NCI-H1436 (cell line): ENCODE measurements at regions not wholly inside any gene's neighbourhood (a gene's known extent, or its start where the extent isn't known, plus 50 kb on each side); places are given as distances from the start of the nearest gene placed in this dataset.
"Not testable (repeated sequence)": the region's sequence is repeated elsewhere in the genome, so short reads cannot be mapped to it uniquely, and the experiment has no call there.

Experiments
- DNase-seq: peaks from one replicate; lab custom pipeline; 2025; lab: John Stamatoyannopoulos, UW

DNA sequence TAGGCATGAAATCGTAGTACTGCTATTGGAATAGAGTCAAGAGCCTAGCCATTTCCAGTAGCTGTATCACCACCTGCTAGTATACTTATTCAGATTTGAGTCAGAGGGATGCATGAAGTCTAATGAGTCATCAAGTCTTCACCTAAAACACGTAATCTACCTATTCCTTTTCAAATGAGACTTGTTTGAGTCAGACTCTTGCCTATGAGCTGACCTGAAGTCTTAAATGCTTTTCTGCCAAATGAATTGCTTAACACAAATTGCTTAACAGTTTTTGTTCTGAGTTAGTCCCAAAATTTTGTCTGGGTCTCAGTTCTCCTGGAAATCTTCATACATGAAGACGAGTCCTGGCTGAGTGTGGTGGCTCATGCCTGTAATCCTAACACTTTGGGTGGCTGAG, 165.2 kb downstream of the GNAT3 start:
- no peak for DNase-seq

DNA sequence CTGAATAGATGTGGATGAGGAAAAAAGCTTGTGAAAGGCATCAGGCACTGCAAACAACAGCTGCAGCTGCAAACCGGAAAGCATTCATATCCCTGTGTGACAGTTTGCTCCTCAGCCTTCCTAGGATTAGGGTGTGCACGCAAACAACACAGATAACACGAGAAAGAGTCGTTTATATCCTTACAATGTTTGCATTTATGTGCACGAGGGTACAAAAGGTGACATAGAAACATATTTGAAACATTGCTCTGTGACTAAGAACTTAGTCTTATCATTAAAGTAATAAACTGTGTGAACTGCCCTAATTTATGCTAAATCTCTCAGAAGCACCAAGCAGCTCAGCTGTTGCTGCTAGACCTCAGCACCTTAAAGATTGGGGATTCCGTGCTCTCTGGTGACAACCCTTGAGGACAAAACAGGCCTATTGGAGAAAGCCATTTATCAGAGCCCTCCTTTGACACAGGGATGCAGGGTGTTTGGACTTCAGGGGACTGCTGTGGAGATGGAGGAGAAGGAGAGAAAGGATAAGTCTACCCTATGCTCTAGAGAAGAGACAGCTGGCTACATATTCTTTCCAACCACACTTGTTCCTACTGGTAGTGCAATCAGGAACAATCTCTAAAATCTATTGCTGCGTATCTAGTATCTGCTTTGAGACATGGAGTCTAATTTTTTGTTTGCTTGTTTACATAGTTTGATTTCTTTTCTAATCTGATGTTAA, 176.2 kb downstream of the GNAT3 start:
- DNase-seq, result no peak

DNA sequence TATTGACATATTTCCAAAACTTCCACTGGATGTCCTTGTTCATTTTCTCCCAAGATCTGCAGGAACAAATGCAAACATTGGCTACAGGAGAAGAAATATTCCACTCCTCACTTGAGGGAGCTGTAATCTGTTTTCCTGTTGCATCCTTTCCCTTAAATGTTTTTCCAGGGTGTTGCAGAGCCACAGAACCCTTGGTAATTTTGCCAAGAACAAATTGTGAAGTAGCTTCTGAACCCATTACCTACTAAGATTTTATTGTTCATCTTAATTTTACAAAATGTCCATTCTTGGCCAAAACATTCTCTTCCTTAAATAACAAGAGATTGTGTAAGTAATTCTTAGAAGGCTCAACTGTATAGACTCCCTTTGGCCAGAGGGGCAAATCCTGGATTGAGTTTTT, 177.0 kb downstream of the GNAT3 start:
- no peak for DNase-seq

DNA sequence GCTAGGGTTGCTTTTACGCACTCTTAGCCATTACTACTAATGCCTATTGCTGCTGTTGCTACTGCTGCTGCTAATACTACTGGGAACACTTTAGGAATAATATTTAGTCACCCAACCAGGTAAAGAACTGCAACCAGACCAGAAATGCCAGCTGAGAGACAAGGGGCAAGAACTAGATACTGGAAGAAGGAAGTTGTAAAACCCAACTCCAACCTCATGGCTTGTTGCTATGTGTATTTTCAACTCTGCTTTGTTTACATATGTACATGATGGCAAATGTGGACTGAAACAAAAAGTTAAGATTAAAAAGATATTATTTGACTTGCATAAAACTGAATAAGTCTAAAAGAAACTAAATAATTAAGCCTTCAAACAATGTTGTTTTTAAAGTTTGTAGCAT, 177.7 kb downstream of the GNAT3 start:
- DNase-seq, result no peak

DNA sequence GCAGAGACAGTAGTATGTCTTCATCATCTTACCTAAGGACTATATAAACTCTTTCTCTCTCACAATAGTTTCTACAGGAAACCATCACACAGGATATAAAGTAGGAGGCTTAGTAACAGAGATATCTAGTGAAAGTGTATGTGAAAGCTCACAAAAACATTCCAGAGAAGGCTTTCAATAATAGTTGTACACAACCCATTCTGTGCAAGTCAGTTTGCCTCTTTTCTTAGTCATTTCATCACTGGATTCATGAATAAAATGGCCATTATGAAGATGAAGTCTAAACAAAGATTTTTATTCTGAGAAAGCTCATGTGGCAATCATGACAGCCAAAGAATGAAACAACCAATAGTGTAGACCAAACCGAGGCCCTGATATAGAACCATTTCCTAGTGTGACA, 178.8 kb downstream of the GNAT3 start:
- no peak for DNase-seq

DNA sequence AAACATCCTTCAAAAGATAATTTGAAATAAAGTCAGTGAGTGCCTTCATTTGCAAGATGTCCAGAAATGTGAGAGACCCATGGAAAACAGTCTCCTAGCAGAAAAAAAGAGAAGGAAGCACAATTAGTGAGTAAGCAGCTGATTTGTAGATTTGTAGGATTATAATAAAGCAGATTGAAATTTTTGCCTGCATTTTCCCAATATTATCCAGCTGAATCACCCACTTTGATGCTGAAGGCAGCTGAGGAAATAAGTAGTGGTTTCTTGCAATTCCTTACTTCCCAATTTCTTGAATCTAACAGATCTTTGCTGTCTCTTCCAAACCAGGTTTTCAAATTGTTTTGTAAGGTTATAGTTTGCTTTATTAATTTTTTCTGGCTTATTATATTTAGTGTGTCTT, 181.4 kb downstream of the GNAT3 start:
- no peak for DNase-seq

DNA sequence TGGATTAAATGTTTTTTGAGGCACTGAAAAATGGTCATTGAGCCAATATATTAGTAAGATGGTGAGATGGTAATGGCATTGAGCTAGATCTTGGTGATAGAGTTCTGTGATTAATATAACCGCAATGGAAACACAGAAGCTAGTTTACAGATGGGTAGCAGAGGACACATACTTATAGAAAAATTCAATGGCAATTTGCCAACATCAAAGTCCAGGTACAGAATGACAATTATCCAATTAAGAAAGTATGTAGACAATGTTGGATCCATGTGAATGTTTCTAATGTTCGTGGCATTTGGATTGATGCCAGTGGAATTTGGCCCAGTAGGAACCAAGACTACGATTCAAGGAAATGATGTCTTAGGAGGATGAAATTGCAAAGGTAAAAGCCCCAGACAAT, 187.8 kb downstream of the GNAT3 start:
- DNase-seq, result no peak

DNA sequence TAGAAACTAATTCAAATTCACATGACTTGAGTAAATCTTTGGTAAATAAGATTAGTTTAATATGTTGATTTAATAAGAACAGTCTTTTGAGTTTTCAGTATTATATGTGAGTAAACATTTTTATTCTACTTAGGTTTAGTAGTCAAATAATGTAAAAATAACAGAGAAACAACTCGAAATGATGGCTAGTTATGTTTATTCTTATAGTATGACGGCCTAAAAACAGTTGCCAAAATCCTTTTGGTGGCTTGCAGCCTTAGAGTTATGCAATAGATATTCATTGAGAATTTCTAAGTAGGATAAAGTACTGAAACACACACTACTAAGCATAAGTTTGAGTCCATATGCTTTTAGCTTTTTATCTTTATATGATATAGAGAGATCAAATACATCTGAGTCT, 184.8 kb downstream of the GNAI1 start:
- no peak for DNase-seq

DNA sequence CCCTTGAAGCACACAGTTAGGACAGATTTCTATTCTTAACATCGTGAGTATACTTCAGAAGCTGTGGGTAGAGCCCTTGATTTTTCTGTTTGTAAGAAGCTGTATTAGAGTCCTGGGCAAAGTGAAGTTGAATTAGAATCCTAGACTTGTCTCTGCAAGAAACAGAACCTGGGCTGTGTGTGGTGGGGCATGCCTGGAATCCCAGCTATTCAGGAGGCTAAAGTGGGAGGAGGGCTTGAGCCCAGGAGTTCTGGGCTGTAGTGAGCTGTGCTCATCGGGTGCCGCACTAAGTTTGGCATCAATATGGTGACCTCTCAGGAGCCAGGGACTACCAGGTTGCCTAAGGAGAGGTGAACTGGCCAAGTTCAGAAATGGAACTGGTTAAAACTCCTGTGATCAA, 183.4 kb downstream of the GNAI1 start:
- no peak for DNase-seq

DNA sequence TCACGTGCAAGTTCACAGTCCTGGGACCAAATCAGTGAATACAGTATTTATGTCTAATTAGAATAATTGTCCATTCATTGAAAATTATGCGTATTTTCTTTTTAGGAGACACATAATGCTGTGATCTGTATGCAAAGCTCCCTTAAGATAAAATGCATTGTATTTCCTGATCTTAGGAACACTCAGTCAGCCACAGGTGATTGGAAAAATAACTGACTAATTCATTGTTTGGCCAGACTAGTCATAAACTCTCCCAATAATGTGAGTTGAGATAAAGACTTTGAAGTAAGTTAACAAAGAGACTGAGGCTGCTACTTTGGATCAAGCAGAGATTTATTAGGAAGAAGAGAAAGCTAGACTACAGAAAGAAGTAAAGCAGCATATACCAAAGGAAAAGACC, 182.2 kb downstream of the GNAI1 start:
- no peak for DNase-seq

DNA sequence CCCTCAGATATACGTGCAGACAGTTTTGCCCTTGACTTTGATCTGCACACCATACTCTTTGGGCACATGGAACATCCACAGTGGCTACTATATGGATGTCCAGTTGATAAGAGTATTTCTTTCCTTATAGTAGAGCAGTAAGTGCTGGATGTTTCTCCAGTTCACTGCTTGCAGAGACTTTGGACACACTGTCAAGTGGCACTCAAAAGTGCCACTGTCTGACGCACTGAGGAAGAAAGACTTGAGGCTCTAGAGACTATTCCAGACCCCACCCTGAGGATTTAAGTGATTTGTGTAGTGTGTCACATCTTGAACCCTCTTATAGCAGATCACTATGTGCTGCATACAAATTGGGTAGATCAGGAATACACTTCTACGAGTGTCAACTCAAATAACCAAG, 179.1 kb downstream of the GNAI1 start:
- no peak for DNase-seq

DNA sequence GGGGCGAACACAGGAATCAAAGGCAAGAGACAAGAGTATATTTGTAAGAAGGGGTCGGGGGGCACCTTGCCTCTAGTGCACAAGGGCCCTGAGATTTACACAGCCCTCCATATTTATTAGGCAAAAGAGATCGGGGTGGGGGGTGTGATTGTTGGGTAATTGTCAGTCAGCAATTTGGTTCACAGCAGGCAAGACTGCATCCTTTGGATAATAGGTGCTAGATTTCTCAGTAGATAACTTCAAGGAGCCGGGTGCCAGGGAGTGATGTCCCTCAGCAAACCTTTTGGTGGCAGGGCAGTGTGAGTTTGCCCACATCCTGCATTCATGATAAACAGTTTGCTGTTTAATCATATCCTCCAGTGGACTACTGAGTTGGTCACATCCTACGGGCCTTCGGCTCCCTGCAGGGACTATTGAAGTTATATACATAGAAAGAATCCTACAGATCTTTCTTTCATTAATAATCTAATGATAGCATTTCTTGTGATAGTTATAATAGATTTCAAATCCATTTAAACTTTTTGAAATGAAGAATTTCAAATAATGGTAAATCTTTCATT, 178.5 kb downstream of the GNAI1 start:
- DNase-seq, result no peak

DNA sequence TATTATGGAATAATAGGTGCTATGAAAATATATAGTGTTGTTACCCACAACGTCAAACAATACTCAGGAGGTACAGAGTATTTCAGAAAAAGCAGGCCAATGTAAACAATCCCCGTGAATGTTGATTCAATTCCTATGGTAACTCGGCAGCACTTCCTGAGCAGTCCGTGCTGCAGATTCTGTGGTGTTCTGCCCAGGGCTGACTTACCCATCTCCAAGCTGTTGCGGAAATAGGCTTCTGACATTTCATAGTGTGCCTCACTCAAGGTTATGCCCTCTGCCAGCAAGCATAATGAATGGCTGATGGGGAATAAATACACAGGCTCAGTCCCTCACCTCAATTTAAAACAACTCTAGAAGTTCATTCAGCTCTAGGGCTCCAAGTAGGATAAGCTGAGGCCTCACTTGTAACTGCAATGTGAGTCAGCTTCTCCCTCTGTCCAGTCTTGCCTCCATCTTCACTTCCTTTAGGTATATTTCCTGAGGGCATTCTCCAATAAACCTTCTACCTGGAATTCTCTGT, 177.6 kb downstream of the GNAI1 start:
- DNase-seq, result no peak

DNA sequence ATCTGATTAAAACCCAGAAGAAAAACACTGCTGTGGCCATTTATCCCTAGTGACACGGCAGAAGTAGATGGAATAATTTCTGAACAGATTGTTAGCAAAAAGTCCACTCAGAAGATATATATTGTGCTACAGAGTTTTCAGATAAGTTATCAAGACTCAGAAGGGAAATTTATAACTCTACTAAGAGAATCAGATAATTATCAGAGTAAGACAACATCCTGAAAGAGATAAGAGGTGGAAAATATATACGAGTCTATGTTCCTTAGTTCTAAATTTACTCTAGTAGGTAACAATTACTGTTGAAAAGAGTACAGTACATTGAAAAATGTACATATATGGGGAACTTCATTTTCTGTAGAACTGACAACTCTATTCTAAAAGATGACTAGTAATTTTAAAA, 176.7 kb downstream of the GNAI1 start:
- no peak for DNase-seq

DNA sequence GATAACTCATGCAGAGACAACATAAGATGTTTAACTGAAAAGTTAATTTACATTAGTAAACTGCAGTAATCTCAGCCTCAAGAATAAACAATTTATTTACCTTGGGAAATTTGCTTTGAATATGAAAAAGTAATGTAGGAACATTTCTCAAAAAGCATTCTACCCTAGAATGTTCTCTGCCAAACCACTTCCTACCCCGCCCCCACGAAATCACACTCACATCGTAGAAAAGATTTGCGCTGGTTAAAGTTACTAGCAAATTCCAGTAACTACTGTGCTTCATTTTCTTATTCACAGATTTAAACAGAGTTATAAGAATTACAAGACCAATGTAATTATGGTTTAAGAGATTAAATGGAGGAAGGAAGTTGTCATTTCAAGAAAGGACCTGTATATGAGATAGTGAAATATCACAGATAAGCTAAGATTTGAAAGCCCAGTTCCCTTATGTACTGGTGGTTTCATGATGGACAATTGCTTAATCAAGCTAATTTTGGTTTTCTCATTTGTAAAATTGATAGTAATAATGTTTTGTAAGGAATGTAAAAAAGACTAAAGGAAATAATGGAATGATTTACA, 175.4 kb downstream of the GNAI1 start:
- no peak for DNase-seq

DNA sequence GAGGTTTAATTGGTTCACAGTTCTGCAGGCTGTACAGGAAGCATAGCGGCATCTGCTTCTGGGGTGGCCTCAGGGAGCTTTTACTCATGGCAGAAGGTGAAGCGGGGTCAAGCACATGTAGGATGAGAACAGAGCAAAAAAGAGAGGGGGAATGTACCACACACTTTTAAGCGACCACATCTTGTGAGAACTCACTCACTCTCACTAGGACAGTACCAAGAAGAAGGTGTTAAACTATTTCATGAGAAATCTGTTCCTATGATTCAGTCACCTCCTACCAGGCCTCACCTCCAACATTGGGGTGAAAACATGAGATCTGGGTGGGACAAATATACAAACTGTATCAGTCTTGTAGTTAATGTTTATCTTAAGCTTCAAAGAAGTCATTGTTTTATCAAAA, 174.7 kb downstream of the GNAI1 start:
- no peak for DNase-seq

DNA sequence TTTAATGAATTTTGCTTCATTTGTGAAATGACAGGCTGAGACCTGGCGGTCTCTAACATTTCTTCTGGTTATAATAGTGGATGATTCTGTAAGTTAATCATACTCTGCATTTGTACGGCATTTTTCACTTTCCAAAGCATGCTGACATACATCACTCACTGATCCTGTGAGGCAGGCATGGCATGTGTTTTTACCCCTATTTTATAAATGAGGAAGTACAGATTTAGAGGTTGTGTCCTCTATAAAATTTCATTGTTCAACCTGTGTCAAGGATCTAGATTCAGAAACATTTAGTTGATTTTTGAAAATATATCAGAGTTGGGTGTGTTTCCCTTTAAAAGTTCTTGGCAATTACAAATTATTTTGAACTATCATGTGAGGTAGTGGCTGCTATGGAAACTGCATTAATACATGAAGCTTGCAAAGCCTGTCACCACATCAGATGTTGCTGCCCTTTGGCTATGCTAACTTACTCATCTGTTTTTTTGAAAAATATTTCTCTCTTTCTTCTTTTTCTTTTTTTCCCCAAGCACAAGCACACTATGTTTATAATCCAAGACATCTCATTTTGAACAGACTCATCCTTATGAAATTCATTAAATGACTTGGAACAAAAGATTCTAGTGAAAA, 172.7 kb downstream of the GNAI1 start:
- no peak for DNase-seq

DNA sequence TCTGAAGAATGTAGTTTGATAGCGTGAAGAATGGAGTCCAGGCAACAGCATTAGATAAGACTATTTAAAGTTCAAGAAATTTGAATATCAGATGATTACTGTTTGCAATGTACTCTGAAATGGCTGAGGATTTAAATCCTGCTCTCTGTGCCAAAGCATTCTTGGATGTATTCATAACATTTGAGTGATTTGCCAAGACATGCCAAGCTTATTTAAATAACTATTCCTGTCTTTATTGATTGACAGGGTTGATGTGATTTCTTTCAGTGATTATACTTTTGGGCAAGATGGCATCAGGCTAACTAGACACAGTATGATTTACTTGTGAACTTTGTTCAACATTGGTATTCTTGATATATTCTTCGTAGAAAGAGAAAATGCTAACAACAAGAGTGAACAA, 168.7 kb downstream of the GNAI1 start:
- DNase-seq, result no peak

DNA sequence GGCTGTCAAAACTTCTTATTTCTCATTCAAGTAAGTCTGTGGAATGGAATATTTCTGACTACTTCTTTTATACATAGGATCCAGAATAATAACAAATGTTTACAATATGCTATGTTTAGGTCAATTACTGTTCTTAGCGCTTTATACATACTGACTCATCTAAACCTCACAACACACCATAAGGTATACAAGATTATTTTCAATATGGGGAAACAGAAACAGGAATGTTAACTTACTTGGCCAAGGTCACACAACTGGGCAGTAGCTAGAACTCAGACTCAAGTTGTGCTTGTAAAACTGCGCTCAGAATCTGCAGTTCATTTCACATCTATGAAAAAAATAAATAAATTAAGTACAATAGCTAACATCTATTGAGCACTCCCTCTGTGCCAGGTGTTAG, 168.0 kb downstream of the GNAI1 start:
- DNase-seq, result no peak

DNA sequence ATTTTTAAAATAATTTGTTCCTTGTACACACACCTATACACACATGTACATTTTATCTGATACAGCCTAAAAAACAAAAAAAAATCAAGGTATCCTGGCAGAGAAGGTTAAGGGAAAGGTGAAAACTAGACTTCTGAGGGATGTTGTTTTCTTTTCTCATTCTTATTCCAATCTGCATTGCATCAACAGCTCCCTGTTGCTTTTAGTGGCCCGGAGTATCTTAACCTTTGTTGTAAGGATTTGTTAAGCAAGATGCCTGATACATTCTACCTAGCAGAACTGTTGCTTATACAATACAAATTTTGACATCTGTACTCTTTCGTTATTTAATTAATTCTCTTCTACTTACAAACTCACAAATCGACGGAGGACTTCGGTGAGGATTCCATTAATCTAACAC, 167.4 kb downstream of the GNAI1 start:
- DNase-seq, result no peak

DNA sequence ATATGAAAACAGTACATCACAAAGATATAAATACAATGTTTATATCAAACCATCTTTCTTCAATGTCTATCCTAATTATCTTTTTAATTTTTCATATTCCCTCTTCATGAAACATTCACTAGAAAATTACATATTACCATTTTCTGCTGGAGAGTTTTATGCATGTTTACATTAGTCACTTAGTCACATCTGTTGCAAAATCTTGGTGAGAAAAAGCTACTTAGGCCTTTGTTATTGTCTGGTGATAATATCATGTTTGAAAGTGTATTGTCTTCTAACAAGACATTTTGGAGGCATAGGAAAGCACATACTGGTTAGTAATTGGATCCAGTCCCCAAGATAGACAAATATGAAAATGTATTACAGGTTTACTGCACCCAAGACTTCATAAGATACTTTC, 163.6 kb downstream of the GNAI1 start:
- DNase-seq, result no peak

DNA sequence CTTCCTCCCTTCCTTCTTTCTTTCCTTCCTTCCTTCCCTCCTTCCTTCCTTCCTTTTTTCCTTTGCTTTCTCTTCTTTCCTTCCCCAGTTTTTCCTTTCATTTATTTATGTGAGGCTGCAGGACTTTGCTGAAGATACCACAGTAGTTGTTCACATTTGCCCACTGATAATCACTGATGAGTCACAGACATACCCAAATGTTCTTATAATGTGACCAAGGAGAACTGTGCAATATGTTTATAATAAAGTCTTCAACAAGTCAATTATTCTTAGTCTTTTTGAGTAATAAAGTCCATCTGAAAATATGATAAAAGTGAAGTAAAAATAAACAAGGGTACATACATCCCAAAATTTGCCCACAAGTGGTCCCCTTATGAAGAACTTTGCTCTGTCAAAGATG, 159.7 kb downstream of the GNAI1 start:
- no peak for DNase-seq

DNA sequence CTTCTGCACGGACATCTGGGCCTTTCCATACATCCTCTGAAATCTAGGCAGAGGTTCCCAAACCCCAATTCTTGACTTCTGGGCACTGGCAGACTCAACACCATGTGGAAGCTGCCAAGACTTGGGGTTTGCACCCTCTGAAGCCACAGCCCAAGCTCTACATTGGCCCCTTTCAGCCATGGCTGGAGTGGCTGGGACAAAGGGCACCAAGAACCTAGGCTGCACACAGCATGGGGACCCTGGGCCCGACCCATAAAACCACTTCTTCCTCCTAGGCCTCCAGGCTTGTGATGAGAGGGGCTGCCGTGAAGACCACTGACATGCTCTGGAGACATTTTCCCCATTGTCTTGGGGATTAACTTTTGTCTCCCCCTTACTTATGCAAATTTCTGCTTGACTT, 158.0 kb downstream of the GNAI1 start:
- not testable (repeated sequence) for DNase-seq
